ENCODE measurements at regions not wholly inside any gene's neighbourhood (a gene's known extent, or its start where the extent isn't known, plus 50 kb on each side); places are given as distances from the start of the nearest gene placed in this dataset.
A peak's percentile ranks its signal among the peaks of the same experiment; 100 is the strongest.
"Not testable (repeated sequence)": the region's sequence is repeated elsewhere in the genome, so short reads cannot be mapped to it uniquely, and the experiment has no call there.

DNA sequence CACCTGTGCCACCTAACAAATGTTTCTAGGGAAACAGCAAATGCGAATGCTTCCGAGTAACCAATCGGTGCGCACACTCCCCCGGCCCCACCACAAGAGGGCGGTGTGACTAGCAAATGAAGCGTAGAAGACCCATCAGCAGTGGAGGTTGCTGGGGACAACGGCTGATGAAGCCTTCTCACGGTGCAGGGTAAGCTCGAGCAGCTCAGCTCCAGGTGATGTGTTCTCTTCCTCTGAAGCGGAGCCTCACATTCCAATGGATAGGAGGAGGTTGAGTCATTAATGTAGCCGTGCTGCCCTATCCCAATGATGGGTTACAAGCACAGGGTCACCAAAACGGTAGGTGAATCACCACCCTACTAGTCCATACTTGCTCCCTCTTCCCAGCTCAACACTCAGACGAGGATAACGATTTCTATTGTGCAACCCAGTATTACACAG is 127.6 kb upstream of the TWIST2 start:
- TF ChIP-seq, protein P1, sequence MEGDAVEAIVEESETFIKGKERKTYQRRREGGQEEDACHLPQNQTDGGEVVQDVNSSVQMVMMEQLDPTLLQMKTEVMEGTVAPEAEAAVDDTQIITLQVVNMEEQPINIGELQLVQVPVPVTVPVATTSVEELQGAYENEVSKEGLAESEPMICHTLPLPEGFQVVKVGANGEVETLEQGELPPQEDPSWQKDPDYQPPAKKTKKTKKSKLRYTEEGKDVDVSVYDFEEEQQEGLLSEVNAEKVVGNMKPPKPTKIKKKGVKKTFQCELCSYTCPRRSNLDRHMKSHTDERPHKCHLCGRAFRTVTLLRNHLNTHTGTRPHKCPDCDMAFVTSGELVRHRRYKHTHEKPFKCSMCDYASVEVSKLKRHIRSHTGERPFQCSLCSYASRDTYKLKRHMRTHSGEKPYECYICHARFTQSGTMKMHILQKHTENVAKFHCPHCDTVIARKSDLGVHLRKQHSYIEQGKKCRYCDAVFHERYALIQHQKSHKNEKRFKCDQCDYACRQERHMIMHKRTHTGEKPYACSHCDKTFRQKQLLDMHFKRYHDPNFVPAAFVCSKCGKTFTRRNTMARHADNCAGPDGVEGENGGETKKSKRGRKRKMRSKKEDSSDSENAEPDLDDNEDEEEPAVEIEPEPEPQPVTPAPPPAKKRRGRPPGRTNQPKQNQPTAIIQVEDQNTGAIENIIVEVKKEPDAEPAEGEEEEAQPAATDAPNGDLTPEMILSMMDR (conservative IDR thresholded peaks at IDR 0.05; ENCODE audit: control insufficient read depth, insufficient read depth, low read depth, low read length): peak; percentile 49
- DNase-seq (ENCODE audit: low read depth): peak; percentile 63

DNA sequence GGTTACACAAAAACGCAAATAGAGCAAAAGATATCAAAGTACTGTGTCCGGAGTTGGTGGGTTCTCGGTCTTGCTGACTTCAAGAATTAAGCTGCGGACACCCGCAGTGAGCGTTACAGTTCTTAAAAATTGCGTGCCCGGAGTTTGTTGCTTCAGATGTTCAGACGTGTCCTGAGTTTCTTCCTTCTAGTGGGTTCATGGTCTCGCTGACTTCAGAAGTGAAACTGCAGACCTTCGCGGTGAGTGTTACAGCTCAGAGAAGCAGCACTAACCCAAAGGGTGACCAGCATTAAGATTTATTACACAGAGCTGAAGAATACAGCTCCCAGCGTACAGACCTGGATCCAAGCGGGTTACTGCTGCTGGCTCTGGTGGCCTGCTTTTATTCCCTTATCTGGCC is 125.7 kb upstream of the TWIST2 start:
- H3K4me3 ChIP-seq (ENCODE audit: control insufficient read depth, low read depth, low read length): no peak overlapping the region
- TF ChIP-seq, protein P1 (conservative IDR thresholded peaks at IDR 0.05; ENCODE audit: control insufficient read depth, insufficient read depth, low read depth, low read length): no peak
- no peak for DNase-seq (ENCODE audit: low read depth)

More for the DNA sequence above, 127.6 kb upstream of the TWIST2 start:
- H3K4me3 ChIP-seq (ENCODE audit: control insufficient read depth, low read depth, low read length): no peak overlapping the region

DNA sequence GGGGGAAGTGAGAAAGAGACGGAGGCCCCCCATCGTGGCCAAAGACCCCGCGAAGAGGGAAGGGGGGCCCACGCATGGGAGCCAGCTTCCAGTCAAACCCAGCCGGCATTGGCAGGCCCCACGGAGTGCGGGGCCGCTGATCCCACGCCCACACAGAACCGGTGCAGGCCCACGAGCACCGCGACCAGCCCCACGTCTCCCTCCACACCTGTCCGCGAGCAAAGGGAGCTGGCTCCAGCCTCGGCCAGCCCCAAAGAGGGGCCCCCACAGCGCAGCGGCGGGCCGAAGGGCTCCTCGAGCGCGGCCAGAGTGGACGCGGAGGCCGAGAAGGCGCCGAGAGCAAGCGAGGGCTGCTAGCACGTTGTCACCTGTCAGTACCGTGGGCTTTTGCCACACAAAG is 125.0 kb upstream of the TWIST2 start:
- no peak for DNase-seq (ENCODE audit: low read depth)
- no peak overlapping the region for H3K4me3 ChIP-seq (ENCODE audit: control insufficient read depth, low read depth, low read length)
- TF ChIP-seq, protein P1 (conservative IDR thresholded peaks at IDR 0.05; ENCODE audit: control insufficient read depth, insufficient read depth, low read depth, low read length): no peak

DNA sequence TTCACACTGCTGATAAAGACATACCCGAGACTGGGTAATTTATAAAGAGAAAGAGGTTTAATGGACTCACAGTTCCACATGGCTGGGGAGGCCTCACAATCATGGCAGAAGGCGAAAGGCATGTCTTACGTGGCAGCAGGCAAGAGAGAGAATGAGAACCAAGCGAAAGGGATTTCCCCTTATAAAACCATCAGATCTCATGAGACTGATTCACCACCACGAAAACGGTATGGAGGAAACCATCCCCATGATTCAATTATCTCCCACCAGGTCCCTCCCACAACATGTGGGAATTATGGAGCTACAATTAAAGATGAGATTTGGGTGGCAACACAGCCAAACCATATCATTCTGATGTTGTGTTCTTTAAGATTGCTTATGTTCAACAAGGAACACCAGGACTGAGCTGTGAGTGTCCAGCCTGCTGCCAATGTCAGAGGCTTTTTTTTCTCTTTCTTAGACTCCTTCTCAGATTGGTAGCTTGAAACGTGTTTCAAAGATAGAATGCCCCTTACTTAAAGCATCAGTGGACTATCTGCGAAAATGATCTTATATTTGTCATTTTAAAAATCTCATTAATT is 124.1 kb upstream of the TWIST2 start:
- H3K4me3 ChIP-seq (ENCODE audit: control insufficient read depth, low read depth, low read length): not testable (repeated sequence)
- peak; percentile 93 for DNase-seq (ENCODE audit: low read depth)

DNA sequence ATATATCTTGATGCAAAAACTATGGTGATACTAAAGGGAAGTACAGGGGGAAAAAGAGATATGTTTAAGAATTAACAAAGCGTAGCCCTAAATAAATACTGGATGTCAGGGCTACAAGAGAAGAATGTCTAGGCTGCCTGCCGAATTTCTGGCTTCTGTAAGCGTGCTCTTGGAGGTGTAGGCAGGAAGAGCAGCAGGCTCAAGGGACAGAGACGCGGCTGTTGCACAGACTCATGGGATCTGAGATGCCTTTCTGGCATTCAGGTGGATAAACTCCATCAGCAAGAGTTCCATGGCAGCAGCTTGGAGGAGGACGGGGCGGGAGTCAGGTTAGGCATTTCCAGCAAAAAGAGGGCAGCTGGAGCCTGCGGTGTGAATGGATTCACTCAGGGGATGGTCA is 123.2 kb upstream of the TWIST2 start:
- no peak for DNase-seq (ENCODE audit: low read depth)
- TF ChIP-seq, protein P1 (conservative IDR thresholded peaks at IDR 0.05; ENCODE audit: control insufficient read depth, insufficient read depth, low read depth, low read length): no peak
- no peak overlapping the region for H3K4me3 ChIP-seq (ENCODE audit: control insufficient read depth, low read depth, low read length)

DNA sequence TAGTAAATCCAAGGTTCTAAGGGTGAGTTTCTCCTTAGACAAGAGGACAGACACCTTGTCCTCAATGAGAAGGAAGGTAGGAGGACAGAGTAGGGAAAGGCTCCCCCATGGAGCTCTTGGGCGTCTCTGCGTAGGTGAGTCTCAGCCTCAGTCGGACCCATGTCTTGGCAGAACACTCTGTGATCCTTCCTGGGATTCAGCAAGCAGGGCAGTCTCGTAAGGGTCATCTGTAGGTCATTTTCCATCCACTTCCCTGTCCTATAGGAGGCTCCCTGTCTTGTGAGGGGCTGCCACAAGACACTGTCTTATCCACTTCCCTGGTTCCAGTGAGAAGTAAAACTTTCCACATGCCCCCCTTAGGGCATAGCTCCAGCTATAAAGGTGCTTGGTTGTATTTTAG is 122.6 kb upstream of the TWIST2 start:
- TF ChIP-seq, protein P1 (conservative IDR thresholded peaks at IDR 0.05; ENCODE audit: control insufficient read depth, insufficient read depth, low read depth, low read length): no peak
- DNase-seq (ENCODE audit: low read depth): no peak

DNA sequence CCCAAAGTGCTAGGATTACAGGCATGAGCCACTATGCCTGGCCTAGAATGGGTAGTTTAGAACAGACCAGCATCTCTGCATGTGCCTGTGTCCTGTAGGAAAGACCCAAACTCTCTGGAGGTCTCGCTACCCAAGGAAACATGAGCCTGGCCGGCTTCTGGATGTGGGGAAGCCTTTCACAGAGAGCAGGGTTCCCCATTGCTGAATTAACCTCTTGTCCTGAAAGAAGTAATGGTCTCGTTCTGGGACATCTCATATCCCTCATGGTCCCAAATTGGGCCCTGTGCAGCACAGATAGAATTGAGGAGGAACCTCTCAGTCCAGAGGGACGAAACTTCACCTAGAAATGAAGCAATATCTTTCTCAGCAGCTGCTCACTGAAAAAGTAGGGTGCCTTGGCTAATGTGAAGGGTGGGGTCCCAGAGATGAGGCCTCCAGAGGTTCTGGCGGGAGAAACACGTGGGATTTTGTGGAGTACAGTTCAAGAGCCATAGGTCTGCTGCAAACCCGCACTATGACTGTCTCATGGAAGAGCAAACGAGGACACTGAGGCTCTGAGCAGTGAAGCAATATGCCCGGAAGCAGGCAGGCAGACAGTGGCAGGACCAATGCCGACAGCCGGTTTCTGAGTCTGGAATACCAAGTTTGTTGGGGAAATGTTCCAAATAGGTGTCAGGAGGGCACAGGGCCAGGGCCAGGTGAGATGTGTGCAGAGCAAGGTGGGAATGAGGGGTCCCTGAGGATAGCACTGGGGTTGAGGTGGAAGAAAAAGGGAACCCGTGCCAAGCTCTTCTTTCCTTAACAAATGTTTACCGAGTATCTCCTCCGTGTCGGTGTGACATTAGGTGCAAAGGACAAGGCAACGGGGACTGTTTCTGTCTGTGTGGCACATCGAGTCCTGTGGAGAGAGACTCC is 121.0 kb upstream of the TWIST2 start:
- TF ChIP-seq, protein P1 (conservative IDR thresholded peaks at IDR 0.05; ENCODE audit: control insufficient read depth, insufficient read depth, low read depth, low read length): no peak
- no peak overlapping the region for H3K4me3 ChIP-seq (ENCODE audit: control insufficient read depth, low read depth, low read length)

More for the DNA sequence above, 122.6 kb upstream of the TWIST2 start:
- H3K4me3 ChIP-seq (ENCODE audit: control insufficient read depth, low read depth, low read length): no peak overlapping the region

More for the DNA sequence above, 121.0 kb upstream of the TWIST2 start:
- no peak for DNase-seq (ENCODE audit: low read depth)
